ENCODE measurements at regions not wholly inside any gene's neighbourhood (a gene's known extent, or its start where the extent isn't known, plus 50 kb on each side); places are given as distances from the start of the nearest gene placed in this dataset.

- no peak overlapping the region for H3K9ac ChIP-seq (ENCODE audit: low read depth, low read length)
- no peaks in the 10 kb centered on the region for H3K36me3 ChIP-seq (ENCODE audit: control insufficient read depth, insufficient read depth, low read length)
- no peaks in the 10 kb centered on the region for H3K9me3 ChIP-seq (ENCODE audit: control insufficient read depth, insufficient read depth, low read length)
- H3K27me3 ChIP-seq (ENCODE audit: control insufficient read depth, insufficient read depth, low read length): no peaks in the 10 kb centered on the region
- H3K4me3 ChIP-seq (ENCODE audit: low read depth, low read length): no peak overlapping the region
- no peaks in the 10 kb centered on the region for H3K4me1 ChIP-seq (ENCODE audit: control insufficient read depth, insufficient read depth, low read length)
These were observed 162.8 kb upstream of the ZMIZ1 start for GRCh38 chr10:78905957-78906308.

- H3K9ac ChIP-seq (ENCODE audit: low read depth, low read length): no peak overlapping the region
- H3K4me1 ChIP-seq (ENCODE audit: control insufficient read depth, insufficient read depth, low read length): no peaks in the 10 kb centered on the region
- no peaks in the 10 kb centered on the region for H3K36me3 ChIP-seq (ENCODE audit: control insufficient read depth, insufficient read depth, low read length)
- H3K27me3 ChIP-seq (ENCODE audit: control insufficient read depth, insufficient read depth, low read length): no peaks in the 10 kb centered on the region
- no peaks in the 10 kb centered on the region for H3K9me3 ChIP-seq (ENCODE audit: control insufficient read depth, insufficient read depth, low read length)
- no peak overlapping the region for H3K4me3 ChIP-seq (ENCODE audit: low read depth, low read length)
These were observed 161.9 kb upstream of the ZMIZ1 start for GRCh38 chr10:78906734-78907390.

GRCh38 chr10:78907551-78908211 lies 161.1 kb upstream of the ZMIZ1 start:
- H3K36me3 ChIP-seq (ENCODE audit: control insufficient read depth, insufficient read depth, low read length): no peaks in the 10 kb centered on the region
- peaks cover under 1% of the 10 kb centered on the region for H3K27me3 ChIP-seq (ENCODE audit: control insufficient read depth, insufficient read depth, low read length)
- no peak overlapping the region for H3K4me3 ChIP-seq (ENCODE audit: low read depth, low read length)
- no peak overlapping the region for H3K9ac ChIP-seq (ENCODE audit: low read depth, low read length)
- H3K4me1 ChIP-seq (ENCODE audit: control insufficient read depth, insufficient read depth, low read length): no peaks in the 10 kb centered on the region
- H3K9me3 ChIP-seq (ENCODE audit: control insufficient read depth, insufficient read depth, low read length): no peaks in the 10 kb centered on the region

- H3K4me1 ChIP-seq (ENCODE audit: control insufficient read depth, insufficient read depth, low read length): peaks cover 3% of the 10 kb centered on the region
- H3K9me3 ChIP-seq (ENCODE audit: control insufficient read depth, insufficient read depth, low read length): no peaks in the 10 kb centered on the region
- no peak overlapping the region for H3K9ac ChIP-seq (ENCODE audit: low read depth, low read length)
- no peak overlapping the region for H3K4me3 ChIP-seq (ENCODE audit: low read depth, low read length)
- peaks cover 5% of the 10 kb centered on the region for H3K27me3 ChIP-seq (ENCODE audit: control insufficient read depth, insufficient read depth, low read length)
- no peaks in the 10 kb centered on the region for H3K36me3 ChIP-seq (ENCODE audit: control insufficient read depth, insufficient read depth, low read length)
These were observed 159.5 kb upstream of the ZMIZ1 start for GRCh38 chr10:78909221-78909620.

- no peak overlapping the region for H3K4me3 ChIP-seq (ENCODE audit: low read depth, low read length)
- H3K9ac ChIP-seq (ENCODE audit: low read depth, low read length): no peak overlapping the region
- H3K4me1 ChIP-seq (ENCODE audit: control insufficient read depth, insufficient read depth, low read length): peaks cover 9% of the 10 kb centered on the region
- no peaks in the 10 kb centered on the region for H3K9me3 ChIP-seq (ENCODE audit: control insufficient read depth, insufficient read depth, low read length)
- H3K27me3 ChIP-seq (ENCODE audit: control insufficient read depth, insufficient read depth, low read length): peaks cover 5% of the 10 kb centered on the region
- no peaks in the 10 kb centered on the region for H3K36me3 ChIP-seq (ENCODE audit: control insufficient read depth, insufficient read depth, low read length)
These were observed 158.7 kb upstream of the ZMIZ1 start for GRCh38 chr10:78910021-78910420.

- H3K4me3 ChIP-seq (ENCODE audit: low read depth, low read length): no peak overlapping the region
- no peak overlapping the region for H3K9ac ChIP-seq (ENCODE audit: low read depth, low read length)
- H3K36me3 ChIP-seq (ENCODE audit: control insufficient read depth, insufficient read depth, low read length): no peaks in the 10 kb centered on the region
- H3K4me1 ChIP-seq (ENCODE audit: control insufficient read depth, insufficient read depth, low read length): peaks cover 10% of the 10 kb centered on the region
- no peaks in the 10 kb centered on the region for H3K9me3 ChIP-seq (ENCODE audit: control insufficient read depth, insufficient read depth, low read length)
- peaks cover 5% of the 10 kb centered on the region for H3K27me3 ChIP-seq (ENCODE audit: control insufficient read depth, insufficient read depth, low read length)
These were observed 158.3 kb upstream of the ZMIZ1 start for GRCh38 chr10:78910476-78910875.

- H3K9me3 ChIP-seq (ENCODE audit: control insufficient read depth, insufficient read depth, low read length): no peaks in the 10 kb centered on the region
- H3K36me3 ChIP-seq (ENCODE audit: control insufficient read depth, insufficient read depth, low read length): no peaks in the 10 kb centered on the region
- H3K4me1 ChIP-seq (ENCODE audit: control insufficient read depth, insufficient read depth, low read length): peaks cover 10% of the 10 kb centered on the region
- no peak overlapping the region for H3K4me3 ChIP-seq (ENCODE audit: low read depth, low read length)
- peaks cover 5% of the 10 kb centered on the region for H3K27me3 ChIP-seq (ENCODE audit: control insufficient read depth, insufficient read depth, low read length)
- H3K9ac ChIP-seq (ENCODE audit: low read depth, low read length): no peak overlapping the region
These were observed 157.9 kb upstream of the ZMIZ1 start for GRCh38 chr10:78910886-78911285.

- peaks cover 10% of the 10 kb centered on the region for H3K4me1 ChIP-seq (ENCODE audit: control insufficient read depth, insufficient read depth, low read length)
- H3K27me3 ChIP-seq (ENCODE audit: control insufficient read depth, insufficient read depth, low read length): peaks cover 5% of the 10 kb centered on the region
- H3K9ac ChIP-seq (ENCODE audit: low read depth, low read length): no peak overlapping the region
- H3K4me3 ChIP-seq (ENCODE audit: low read depth, low read length): no peak overlapping the region
- H3K36me3 ChIP-seq (ENCODE audit: control insufficient read depth, insufficient read depth, low read length): no peaks in the 10 kb centered on the region
- H3K9me3 ChIP-seq (ENCODE audit: control insufficient read depth, insufficient read depth, low read length): no peaks in the 10 kb centered on the region
These were observed 157.0 kb upstream of the ZMIZ1 start for GRCh38 chr10:78911533-78912340.

- Histone ChIP-seq H3K9me3 (ENCODE audit: control insufficient read depth, insufficient read depth, low read length) (no peaks in the 10 kb centered on the region), H3K36me3 (ENCODE audit: control insufficient read depth, insufficient read depth, low read length) (no peaks in the 10 kb centered on the region), H3K27me3 (ENCODE audit: control insufficient read depth, insufficient read depth, low read length) (peaks cover 5% of the 10 kb centered on the region), H3K9ac (ENCODE audit: low read depth, low read length) (no peak overlapping the region), H3K4me1 (ENCODE audit: control insufficient read depth, insufficient read depth, low read length) (peaks cover 12% of the 10 kb centered on the region), H3K4me3 (ENCODE audit: low read depth, low read length) (no peak overlapping the region)
These were observed 156.2 kb upstream of the ZMIZ1 start for GRCh38 chr10:78912361-78913218.

GRCh38 chr10:78913219-78914059 lies 155.3 kb upstream of the ZMIZ1 start:
- Histone ChIP-seq H3K9me3 (ENCODE audit: control insufficient read depth, insufficient read depth, low read length) (no peaks in the 10 kb centered on the region), H3K4me3 (ENCODE audit: low read depth, low read length) (no peak overlapping the region), H3K4me1 (ENCODE audit: control insufficient read depth, insufficient read depth, low read length) (peaks cover 12% of the 10 kb centered on the region), H3K27me3 (ENCODE audit: control insufficient read depth, insufficient read depth, low read length) (peaks cover 5% of the 10 kb centered on the region), H3K36me3 (ENCODE audit: control insufficient read depth, insufficient read depth, low read length) (no peaks in the 10 kb centered on the region), H3K9ac (ENCODE audit: low read depth, low read length) (no peak overlapping the region)

- peaks cover 12% of the 10 kb centered on the region for H3K4me1 ChIP-seq (ENCODE audit: control insufficient read depth, insufficient read depth, low read length)
- H3K9me3 ChIP-seq (ENCODE audit: control insufficient read depth, insufficient read depth, low read length): no peaks in the 10 kb centered on the region
- H3K27me3 ChIP-seq (ENCODE audit: control insufficient read depth, insufficient read depth, low read length): peaks cover 5% of the 10 kb centered on the region
- H3K36me3 ChIP-seq (ENCODE audit: control insufficient read depth, insufficient read depth, low read length): no peaks in the 10 kb centered on the region
- no peak overlapping the region for H3K4me3 ChIP-seq (ENCODE audit: low read depth, low read length)
- no peak overlapping the region for H3K9ac ChIP-seq (ENCODE audit: low read depth, low read length)
These were observed 154.7 kb upstream of the ZMIZ1 start for GRCh38 chr10:78914060-78914378.
